Stimulated activated CD4-positive, alpha-beta T cell treated with anti-CD3 and anti-CD28 coated beads, Interleukin-15, amount 100 ng/mL, for 24 hours (primary cell): ENCODE measurements at regions not wholly inside any gene's neighbourhood (a gene's known extent, or its start where the extent isn't known, plus 50 kb on each side); places are given as distances from the start of the nearest gene placed in this dataset.
A peak's percentile ranks its signal among the peaks of the same experiment; 100 is the strongest.

Source experiments
- DNase-seq: peaks from one replicate; pipeline ENCODE4 v3.0.0-alpha.2; 2020

GRCh38 chr10:78502210-78502936 is 468.7 kb downstream of the RPS24 start:
- no peak for DNase-seq

GRCh38 chr10:78504181-78504580 is 470.5 kb downstream of the RPS24 start:
- no peak for DNase-seq

GRCh38 chr10:78505657-78506056 is 472.0 kb downstream of the RPS24 start:
- no peak for DNase-seq

GRCh38 chr10:78506614-78507013 is 473.0 kb downstream of the RPS24 start:
- no peak for DNase-seq

DNA sequence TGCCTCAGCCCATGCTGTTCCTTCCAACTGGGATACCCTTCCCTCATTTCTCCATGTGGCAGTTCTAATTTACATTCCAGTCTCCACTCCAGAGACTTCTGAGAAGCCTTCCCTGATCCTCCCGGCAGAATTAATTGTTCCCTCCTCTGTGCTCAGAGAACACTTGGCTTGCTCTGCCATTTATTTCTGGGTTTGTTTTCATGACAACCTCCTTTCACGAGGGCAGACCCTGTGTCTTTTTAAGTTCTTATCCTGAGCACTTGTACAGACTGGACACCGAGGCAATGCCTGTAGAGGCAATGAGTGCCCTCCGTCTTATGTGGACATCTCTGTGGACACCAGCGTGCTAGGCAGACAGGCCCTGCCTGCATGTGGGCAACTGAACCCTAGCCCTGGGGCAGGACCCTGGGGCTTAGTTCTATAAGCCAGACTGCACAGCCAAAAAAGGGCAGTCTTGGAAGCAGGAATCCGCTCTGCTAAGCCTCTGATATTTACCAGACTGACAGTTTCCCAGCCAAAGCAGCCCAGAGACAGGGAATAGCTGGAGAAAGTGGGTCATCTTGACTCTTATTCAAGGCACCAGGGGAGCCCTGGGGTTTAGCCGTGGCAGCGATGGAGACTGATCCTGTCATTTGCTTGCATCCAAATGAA is 474.0 kb downstream of the RPS24 start:
- DNase-seq, result no peak

DNA sequence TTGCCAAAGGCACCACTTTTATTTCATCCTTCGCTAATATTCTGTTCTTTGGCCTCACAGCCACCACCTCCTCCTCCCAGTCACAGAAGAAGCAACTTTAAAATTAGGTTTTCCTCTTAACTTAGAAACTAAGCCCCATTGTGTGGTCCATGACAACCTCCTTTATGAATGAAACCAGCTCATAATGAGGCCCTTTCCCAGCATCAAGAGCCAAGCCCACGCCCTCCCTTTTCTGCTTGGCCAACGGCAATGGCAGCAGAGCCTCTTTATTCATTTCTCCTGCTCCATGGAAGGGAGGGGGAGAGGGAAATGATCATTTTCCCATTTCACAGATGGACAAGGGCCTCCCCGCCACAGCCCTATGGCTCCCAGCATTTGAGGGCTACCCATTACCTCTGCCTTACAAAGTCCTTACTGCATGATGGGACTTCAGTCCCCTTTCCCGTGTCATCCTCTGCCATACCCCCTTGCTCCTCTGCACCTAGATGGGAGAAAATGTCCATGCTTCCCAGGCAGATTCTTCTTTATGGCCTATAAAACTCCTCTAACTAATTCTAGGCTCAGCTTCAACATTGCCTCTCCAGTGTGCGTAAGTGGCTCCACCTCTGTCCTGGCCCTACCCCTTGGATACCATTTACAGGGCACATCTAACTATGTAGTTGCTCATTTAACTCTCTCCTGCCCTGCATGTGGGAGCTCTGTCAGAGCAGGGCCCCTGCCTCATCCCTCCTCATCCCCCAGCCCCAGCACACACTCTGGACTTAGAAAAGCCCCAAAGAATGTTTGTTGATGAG is 475.5 kb downstream of the RPS24 start:
- no peak for DNase-seq

DNA sequence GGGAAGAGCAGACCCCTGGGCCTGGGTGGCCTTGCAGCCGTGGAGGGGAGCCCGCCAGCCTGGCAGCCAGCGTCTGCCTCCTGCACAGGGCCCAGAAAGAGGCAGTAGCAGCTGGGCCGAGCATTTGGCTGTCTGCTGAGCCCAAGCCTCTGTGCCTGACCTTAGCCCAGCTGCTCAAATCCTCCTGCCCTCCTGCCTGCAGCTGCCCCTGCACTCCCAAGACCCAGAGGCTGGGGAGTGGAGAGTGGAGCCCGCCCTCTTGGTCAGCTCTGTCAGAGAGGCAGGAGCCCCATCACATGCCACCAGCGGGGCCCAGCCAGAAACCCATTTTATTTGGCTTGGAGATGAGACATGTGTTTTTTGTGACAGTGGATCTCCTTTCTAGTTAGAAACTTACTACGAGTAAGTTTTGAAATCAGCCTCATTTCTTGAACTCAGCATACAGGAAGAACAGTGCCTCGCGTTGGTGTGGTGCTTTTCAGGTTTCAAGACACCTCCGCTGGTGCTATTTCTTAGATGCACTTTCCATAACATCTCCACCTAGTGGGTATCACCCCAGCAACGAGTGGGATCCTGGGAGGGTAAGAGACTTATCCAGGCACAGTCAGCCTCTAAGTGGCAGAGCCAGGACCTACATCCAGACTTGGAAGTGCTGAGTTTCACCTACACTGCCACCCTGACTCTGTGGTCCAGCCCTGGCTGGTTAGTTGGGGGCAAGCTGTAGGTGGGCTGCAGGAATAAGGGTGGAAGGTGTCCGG is 477.1 kb downstream of the RPS24 start:
- DNase-seq, result no peak

DNA sequence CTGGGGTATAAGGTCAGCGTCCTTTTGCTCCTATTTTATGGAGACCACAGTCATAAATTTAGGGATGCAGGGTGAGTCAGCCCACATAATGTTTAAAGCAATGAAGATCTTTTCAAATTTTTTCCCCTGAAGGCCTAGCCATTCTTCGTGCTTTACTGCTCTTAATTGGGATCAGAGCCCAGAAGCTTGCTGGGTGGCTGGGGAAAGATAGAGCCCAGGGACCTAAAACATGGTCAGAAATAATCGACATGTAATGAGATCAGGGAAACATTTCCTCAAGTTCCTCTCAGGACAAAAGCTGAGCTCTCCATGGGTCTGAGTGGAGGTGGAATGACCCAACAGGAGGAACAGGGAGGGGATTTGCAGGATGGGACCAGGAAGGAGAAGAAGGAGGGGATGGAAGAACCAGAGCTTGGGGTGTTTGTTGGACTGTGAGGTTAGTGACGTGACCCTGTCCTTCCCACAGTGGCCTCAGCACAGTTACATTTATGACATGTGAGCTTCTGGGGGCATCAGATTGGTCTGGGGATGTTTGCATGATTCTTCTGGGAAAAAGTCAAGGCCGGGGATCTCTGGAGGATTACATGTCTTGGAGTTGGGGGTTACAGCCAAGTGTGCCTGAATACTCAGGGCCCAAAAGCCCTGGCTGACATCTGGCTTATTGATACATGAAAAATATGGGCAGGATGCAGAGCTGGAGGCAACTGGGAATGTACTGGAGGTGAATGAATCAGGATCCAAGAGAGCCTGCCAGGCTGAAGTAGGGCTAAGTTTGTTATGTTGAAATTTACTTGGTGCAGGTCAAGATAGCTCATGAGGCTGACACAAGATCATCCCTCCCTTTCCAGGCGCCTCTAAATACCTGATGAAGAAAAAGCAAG is 477.9 kb downstream of the RPS24 start:
- DNase-seq, result no peak

- DNase-seq, result no peak
These were observed 478.5 kb downstream of the RPS24 start for GRCh38 chr10:78512205-78512550.

DNA sequence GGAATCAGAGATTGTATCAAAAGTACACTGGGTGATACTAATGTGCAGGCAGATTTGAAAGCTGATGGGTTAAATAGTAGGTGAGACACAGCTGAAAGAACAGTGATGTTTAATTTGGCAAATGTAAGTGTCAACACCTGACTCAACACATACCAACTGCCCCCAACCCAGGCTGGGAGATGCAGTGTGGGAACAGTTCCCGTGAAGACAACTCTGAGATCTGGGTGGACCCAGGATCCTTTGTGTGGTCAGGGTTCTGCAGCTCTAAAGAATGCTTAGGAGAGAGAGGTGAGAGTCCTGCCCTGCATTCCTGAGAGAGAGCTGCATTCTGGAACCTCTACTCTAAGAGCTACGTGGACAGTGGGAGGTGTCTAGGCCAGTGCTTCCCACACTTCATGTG is 479.7 kb downstream of the RPS24 start:
- no peak for DNase-seq

- DNase-seq, result no peak
These were observed 480.3 kb downstream of the RPS24 start for GRCh38 chr10:78513986-78514385.

DNA sequence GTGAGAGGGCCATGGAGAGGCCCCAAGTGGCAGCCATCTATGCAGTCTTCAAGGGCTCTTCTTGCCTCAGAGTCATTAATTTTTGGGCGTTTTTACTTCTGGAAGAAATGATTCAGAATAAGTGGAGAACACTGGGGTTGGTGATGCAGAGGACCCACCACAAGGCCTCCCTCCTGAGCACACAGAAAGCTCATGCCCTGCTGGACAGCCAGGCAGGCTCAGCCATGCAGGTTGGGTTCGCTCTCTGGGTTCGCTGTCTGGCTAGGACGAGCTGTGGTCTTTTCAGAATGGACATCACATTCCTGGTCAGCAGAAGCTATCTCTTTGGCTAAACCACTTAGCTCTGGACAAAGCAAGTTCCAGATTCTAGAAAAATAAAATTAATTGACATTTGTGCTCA is 480.8 kb downstream of the RPS24 start:
- DNase-seq, result no peak

DNA sequence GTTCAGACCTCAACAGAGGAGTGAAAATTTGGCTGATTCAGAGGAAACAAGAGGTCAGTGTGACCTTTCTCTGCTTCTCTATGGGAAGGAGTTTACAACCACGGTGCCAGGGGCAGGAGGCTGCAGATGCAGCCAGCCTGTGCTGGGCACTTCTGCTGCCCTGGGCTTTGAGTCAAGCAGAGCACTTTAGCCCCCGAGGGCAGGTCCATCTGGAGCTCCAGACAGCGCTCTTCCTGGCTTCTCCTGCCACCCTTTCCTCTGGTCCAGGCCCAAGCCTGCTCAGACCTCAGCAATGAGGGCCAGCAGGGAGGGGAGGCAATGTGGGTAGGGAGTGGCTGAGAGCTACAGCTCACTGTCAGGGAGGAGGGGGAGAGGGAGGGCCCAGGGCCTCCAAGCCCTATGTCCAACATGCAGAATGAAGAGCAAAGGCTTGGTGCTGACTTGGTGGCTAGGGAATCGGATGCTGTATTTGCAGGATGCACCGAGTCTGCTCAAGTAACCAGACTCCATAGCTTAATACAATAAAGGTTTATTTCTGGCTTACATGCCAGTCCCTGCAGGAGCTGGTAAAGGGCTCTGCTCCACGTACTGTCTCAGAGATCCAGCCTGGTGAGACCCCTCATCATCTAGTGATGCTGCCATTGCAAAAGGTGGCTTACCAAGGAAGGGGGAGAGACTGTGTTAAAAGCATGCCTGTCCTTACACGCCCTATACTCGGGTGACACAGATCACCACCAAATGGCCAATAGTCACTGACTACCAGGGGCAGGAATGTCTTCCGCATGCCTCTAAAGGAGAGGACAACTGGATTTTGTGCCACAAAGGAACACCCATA is 481.6 kb downstream of the RPS24 start:
- no peak for DNase-seq

- no peak for DNase-seq
These were observed 482.1 kb downstream of the RPS24 start for GRCh38 chr10:78515873-78516153.

DNA sequence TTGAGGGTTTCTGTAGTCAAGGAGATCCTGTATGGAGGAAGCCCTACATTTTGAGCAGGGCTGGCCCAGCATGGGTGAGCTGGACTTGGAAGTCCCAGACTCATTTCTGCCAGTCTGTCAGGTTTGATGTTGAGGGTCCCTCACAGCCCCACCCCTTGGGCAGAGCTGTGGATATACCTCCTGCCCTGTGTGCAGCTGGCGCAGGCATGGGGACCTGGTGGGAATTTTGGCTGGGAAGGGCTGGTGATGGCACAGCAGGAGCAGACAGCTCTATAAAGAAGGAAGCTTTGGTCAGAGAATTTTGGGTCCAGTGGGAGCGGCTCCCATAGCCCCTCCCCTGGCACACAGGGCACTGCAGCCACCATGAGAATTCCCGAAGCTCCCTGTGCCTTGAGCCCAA is 482.6 kb downstream of the RPS24 start:
- DNase-seq, result no peak

GRCh38 chr10:78516756-78517155 is 483.1 kb downstream of the RPS24 start:
- no peak for DNase-seq

- no peak for DNase-seq
These were observed 484.6 kb downstream of the RPS24 start for GRCh38 chr10:78518224-78518623.

DNA sequence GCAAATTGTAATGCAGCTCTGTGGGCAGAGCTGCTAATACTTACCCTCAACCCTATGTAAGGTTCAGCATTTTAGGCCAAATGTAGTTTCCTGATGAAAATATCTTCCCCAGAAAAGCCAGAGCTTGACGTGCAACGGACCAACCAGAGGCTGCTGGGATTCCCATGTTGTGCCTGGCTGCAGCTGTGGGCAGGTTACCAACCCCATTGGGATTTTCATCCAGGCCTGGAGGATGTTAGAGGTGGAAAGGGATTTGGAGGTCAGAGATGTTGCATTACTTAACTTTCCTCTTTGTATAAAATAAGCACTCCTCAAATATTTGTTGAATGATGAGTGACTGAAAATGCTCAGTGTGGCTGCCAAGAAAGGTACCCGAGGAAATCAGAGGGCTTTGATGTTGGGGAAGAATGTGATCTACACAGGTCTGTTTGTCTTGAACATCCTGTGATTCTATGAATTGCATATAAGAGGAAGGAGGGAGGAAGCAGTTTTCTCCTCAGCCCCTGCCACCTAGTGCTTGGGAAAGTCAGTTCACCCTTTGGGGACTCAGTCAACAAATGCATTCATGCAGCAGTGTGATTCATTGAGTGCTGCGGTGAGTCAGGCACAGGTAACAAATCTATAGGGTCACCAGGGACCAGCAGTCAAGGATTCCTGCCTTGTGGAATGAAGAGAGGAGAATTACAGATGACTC is 487.2 kb downstream of the RPS24 start:
- DNase-seq, result peak; percentile 23

GRCh38 chr10:78523453-78523852 is 489.8 kb downstream of the RPS24 start:
- DNase-seq, result no peak

GRCh38 chr10:78524342-78524741 is 490.7 kb downstream of the RPS24 start:
- no peak for DNase-seq

- no peak for DNase-seq
These were observed 491.3 kb downstream of the RPS24 start for GRCh38 chr10:78524941-78525340.
